ENCODE measurements at regions not wholly inside any gene's neighbourhood (a gene's known extent, or its start where the extent isn't known, plus 50 kb on each side); places are given as distances from the start of the nearest gene placed in this dataset.
A peak's percentile ranks its signal among the peaks of the same experiment; 100 is the strongest.

GRCh38 chrX:42707742-42708141 lies 70.2 kb downstream of the PPP1R2C start:
- Mint-ChIP-seq H3K27ac (no peak overlapping the region), H3K27me3 (ENCODE audit: low read depth, poor library complexity) (no peaks in the 10 kb centered on the region), H3K9me3 (no peaks in the 10 kb centered on the region), H3K4me3 (no peak overlapping the region), H3K4me1 (no peaks in the 10 kb centered on the region), H3K36me3 (ENCODE audit: low read depth) (no peaks in the 10 kb centered on the region)
- no peak for DNase-seq
- TF ChIP-seq CTCF (IDR thresholded peaks at IDR 0.05): no peak

- no peak overlapping the region for H3K27ac Mint-ChIP-seq
- no peak for DNase-seq
- H3K4me1 Mint-ChIP-seq: no peaks in the 10 kb centered on the region
- no peaks in the 10 kb centered on the region for H3K36me3 Mint-ChIP-seq (ENCODE audit: low read depth)
- H3K27me3 Mint-ChIP-seq (ENCODE audit: low read depth, poor library complexity): no peaks in the 10 kb centered on the region
- TF ChIP-seq CTCF (IDR thresholded peaks at IDR 0.05): no peak
- H3K4me3 Mint-ChIP-seq: no peak overlapping the region
- H3K9me3 Mint-ChIP-seq: no peaks in the 10 kb centered on the region
Observed at GRCh38 chrX:42704454-42704853, 73.5 kb downstream of the PPP1R2C start.

DNA sequence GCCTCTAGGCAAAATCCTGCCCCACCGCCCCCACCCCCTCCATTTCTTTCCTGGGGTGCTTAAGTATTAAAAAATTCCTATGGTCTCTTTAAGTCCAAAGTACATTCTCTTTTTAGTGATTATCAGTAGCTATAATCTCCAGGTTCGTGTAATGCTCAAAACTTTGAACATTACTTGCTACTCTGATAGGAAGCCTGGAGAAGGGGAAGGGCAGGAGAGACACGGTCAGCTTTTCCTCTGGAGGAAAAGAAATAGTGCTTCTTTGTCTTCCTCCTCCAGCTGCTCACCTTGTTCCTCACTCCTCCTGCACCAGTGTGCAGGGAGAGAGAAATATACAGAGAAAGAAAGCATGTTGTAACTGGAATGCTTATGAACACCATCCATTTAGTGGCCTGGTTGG lies 80.4 kb downstream of the PPP1R2C start:
- Mint-ChIP-seq H3K4me3 (no peak overlapping the region), H3K27me3 (ENCODE audit: low read depth, poor library complexity) (no peaks in the 10 kb centered on the region), H3K9me3 (no peaks in the 10 kb centered on the region), H3K27ac (peak overlapping the region; percentile 40), H3K4me1 (peaks cover 33% of the 10 kb centered on the region), H3K36me3 (ENCODE audit: low read depth) (no peaks in the 10 kb centered on the region)
- DNase-seq: no peak
- TF ChIP-seq CTCF (IDR thresholded peaks at IDR 0.05): no peak

DNA sequence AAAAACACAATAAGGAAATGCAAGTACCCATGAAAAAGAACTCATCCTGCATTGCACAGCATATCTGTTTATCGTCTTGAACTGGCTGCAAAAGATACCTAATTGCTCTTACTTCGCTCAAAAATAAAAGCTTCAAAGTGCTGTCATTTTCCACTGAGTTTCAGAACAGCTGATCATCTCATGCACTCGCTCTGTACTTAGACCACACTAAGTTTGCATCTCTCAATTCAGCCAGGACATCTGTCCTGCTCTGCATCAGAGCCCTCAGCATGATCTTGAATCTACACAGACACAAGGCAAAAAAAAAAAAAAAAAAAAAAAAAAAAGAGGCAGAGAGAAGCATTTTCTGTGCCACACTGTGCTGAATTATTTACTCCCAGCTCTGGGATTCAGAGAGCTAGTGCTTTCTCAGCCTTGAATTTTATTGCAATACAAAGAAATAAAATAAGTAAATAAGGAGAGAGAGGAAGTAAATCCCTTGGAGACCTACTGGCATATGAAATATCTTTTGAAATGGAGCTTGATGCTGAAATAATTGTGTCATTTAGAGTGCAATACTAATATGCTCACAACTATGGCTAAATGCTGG lies 81.3 kb downstream of the PPP1R2C start:
- peaks cover 33% of the 10 kb centered on the region for H3K4me1 Mint-ChIP-seq
- H3K4me3 Mint-ChIP-seq: no peak overlapping the region
- no peaks in the 10 kb centered on the region for H3K36me3 Mint-ChIP-seq (ENCODE audit: low read depth)
- no peak for TF ChIP-seq CTCF (IDR thresholded peaks at IDR 0.05)
- no peaks in the 10 kb centered on the region for H3K9me3 Mint-ChIP-seq
- H3K27ac Mint-ChIP-seq: peak overlapping the region; percentile 29
- no peak for DNase-seq
- no peaks in the 10 kb centered on the region for H3K27me3 Mint-ChIP-seq (ENCODE audit: low read depth, poor library complexity)

DNA sequence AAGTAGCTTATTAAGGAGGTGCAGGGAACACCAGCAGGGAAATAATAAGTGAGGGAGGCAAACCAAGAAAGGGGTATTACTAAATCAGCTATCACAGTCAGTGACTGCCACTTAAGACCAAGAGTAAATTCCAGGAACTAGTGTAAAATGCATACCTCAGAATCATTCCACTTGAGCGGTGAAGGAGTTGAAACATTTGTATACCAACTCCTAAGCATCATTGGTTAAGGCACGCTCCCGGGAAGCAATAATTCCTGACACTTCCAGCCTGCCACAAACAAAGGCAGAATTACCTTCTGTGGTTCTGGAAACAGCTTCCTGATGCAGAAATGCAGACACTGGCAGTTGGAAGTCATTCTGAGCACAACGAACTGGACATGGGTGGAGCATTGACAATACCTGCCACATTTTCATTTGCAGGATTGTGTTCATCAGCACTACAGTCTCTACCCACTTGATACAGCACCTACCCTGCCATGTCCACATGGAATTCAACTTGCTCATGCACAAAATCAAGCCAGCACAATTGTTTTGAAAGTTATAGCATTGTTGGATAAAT lies 82.1 kb downstream of the PPP1R2C start:
- DNase-seq: no peak

More for the DNA sequence above, 82.1 kb downstream of the PPP1R2C start:
- Mint-ChIP-seq H3K36me3 (ENCODE audit: low read depth) (no peaks in the 10 kb centered on the region), H3K27me3 (ENCODE audit: low read depth, poor library complexity) (peaks cover 3% of the 10 kb centered on the region), H3K4me3 (no peak overlapping the region), H3K27ac (no peak overlapping the region), H3K4me1 (peaks cover 33% of the 10 kb centered on the region), H3K9me3 (no peaks in the 10 kb centered on the region)
- no peak for TF ChIP-seq CTCF (IDR thresholded peaks at IDR 0.05)

Data from nephron progenitor cell (in vitro differentiated cells).